ENCODE measurements at regions not wholly inside any gene's neighbourhood (a gene's known extent, or its start where the extent isn't known, plus 50 kb on each side); places are given as distances from the start of the nearest gene placed in this dataset.

DNA sequence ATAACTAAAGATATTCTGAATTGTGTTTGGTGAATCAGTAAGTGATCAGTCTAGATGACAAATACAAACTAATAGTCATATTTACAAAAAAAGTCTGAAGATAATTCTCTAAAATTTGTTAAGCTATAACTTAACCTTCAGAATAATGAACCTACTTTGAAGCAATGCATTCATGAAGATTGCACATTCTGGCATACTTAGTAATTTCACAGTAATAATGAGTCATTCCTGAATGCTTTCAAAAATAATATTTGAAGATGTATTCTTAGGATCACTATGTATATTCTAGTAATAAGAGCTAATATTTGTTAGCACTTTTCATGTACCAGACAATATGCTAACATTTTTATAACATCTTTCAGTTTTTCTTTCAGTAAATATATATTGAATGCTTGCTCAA lies 756.7 kb upstream of the SLIT2 start:
- TF ChIP-seq POLR2A (IDR thresholded peaks at IDR 0.05; ENCODE audit: low read depth, low read length), result no peak
- TF ChIP-seq POLR2AphosphoS5 (IDR thresholded peaks at IDR 0.05; ENCODE audit: low read depth, low read length), result no peak
